ENCODE measurements at regions not wholly inside any gene's neighbourhood (a gene's known extent, or its start where the extent isn't known, plus 50 kb on each side); places are given as distances from the start of the nearest gene placed in this dataset.

DNA sequence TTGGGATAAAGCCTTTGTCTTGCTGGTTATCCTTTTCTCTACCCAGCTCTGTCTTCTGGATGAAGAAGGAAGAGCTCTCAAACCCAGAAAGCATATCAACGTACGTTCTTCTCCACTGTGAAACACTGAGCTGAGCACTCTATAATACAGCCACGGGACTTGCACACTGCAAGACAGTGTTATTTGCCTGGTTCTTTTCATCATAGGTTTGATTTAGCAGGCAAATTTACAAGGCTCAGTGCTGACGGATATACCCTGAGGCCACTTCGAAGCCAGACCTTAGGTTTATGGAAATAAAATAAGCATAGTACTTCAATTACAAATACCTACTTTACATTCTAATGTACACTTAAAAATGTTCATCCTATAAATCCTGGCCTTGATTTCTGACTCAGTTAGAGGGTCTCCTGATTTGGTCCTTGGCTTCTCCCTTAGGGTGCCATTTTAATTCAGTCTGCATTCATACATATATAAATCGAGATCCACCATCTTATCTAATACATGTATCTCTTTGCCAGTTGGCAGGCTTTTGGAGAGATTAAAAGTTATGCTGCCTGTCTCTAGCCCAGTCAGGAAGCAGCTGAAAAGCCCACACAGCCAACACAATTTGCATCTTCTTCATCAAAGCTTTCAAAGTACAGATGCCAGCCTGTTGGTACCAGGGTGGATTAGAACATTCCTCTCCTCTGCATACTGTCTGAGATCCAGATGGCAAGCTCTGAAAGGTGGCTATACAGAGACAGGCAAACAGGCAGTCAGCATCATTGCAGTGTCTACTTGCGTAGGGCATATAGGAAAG, 194.4 kb downstream of the DEPDC1B start:
- Histone ChIP-seq H2AFZ (ENCODE audit: low read depth, low read length) (no peak overlapping the region), H3K79me1 (replicated peaks; ENCODE audit: low read length, poor library complexity, severe bottlenecking) (no peaks in the 10 kb centered on the region), H3K4me3 (ENCODE audit: insufficient read depth in 1 of 2, low read depth in 1 of 2, low read length in 2 of 2) (no peak overlapping the region), H3K9me3 (ENCODE audit: control insufficient read depth, low read length) (no peaks in the 10 kb centered on the region), H2BK15ac (ENCODE audit: low read depth, poor library complexity, severe bottlenecking) (no peak overlapping the region), H3K18ac (ENCODE audit: low read depth in 1 of 2, low read length in 2 of 2) (no peak overlapping the region), H4K91ac (ENCODE audit: low read length) (peak overlapping the region; percentile 11), H3K23ac (ENCODE audit: low read length in 2 of 2) (no peak overlapping the region), H3K9ac (ENCODE audit: low read length) (no peak overlapping the region), H3K4ac (ENCODE audit: low read depth in 1 of 2, low read length in 2 of 2) (no peak overlapping the region), H3K14ac (ENCODE audit: low read length in 2 of 2) (no peak overlapping the region), H2AK5ac (ENCODE audit: low read length, severe bottlenecking) (no peak overlapping the region), H3K36me3 (ENCODE audit: control insufficient read depth in 1 of 2, insufficient read depth in 2 of 2, low read depth in 1 of 2, low read length in 2 of 2) (no peaks in the 10 kb centered on the region), H3K27ac (ENCODE audit: low read length, poor library complexity, severe bottlenecking) (no peak overlapping the region), H2BK12ac (ENCODE audit: low read length in 2 of 2) (peak overlapping the region in 1 of 2 experiments; percentile 84), H3K27me3 (ENCODE audit: control insufficient read depth in 1 of 2, insufficient read depth in 1 of 2, low read length in 2 of 2) (no peaks in the 10 kb centered on the region), H2BK5ac (ENCODE audit: low read depth, low read length, poor library complexity, severe bottlenecking) (no peak overlapping the region), H4K8ac (ENCODE audit: low read length) (peak overlapping the region; percentile 12), H3K4me2 (ENCODE audit: low read length, poor library complexity, severe bottlenecking) (no peak overlapping the region), H3K4me1 (ENCODE audit: control insufficient read depth, insufficient read depth, low read depth, low read length) (no peaks in the 10 kb centered on the region), H2BK120ac (ENCODE audit: low read depth, low read length) (no peak overlapping the region)
- 98% methylated on average over 5 of the region's 7 CpGs for WGBS
- no peak for DNase-seq

DNA sequence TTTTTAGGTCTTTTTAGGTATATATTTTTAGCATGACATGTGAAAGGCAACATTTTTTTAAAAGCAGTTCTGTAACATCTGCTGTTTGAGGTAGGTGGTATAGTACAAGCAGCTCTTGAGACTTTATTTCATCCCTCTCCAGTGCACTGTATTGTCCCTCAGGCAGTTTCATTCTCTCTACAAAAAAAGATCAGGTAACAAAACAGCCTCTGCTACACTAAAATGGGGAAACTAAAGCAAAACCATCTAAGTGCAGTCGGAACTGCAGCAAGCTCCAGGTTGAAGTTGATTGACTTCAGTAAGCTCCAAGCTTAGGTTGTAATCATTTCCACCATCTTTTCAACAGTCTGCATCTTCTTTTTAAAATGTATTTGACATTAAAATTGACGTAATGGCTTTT, 195.6 kb downstream of the DEPDC1B start:
- H2AFZ ChIP-seq (ENCODE audit: low read depth, low read length), result no peak overlapping the region
- H3K14ac ChIP-seq (ENCODE audit: low read length in 2 of 2), result no peak overlapping the region
- no peak overlapping the region for H4K91ac ChIP-seq (ENCODE audit: low read length)
- H2BK15ac ChIP-seq (ENCODE audit: low read depth, poor library complexity, severe bottlenecking), result no peak overlapping the region
- no peak for DNase-seq
- no peak overlapping the region for H3K18ac ChIP-seq (ENCODE audit: low read depth in 1 of 2, low read length in 2 of 2)
- no peaks in the 10 kb centered on the region for H3K4me1 ChIP-seq (ENCODE audit: control insufficient read depth, insufficient read depth, low read depth, low read length)
- no peak overlapping the region for H2BK120ac ChIP-seq (ENCODE audit: low read depth, low read length)
- no peak overlapping the region for H2BK5ac ChIP-seq (ENCODE audit: low read depth, low read length, poor library complexity, severe bottlenecking)
- H4K8ac ChIP-seq (ENCODE audit: low read length), result no peak overlapping the region
- H3K23ac ChIP-seq (ENCODE audit: low read length in 2 of 2), result no peak overlapping the region
- H3K36me3 ChIP-seq (ENCODE audit: control insufficient read depth in 1 of 2, insufficient read depth in 2 of 2, low read depth in 1 of 2, low read length in 2 of 2), result no peaks in the 10 kb centered on the region
- H3K27ac ChIP-seq (ENCODE audit: low read length, poor library complexity, severe bottlenecking), result no peak overlapping the region
- no peak overlapping the region for H3K4me3 ChIP-seq (ENCODE audit: insufficient read depth in 1 of 2, low read depth in 1 of 2, low read length in 2 of 2)
- 100% methylated on average over 1 of the region's 2 CpGs for WGBS
- H3K9ac ChIP-seq (ENCODE audit: low read length), result no peak overlapping the region
- no peak overlapping the region for H2AK5ac ChIP-seq (ENCODE audit: low read length, severe bottlenecking)
- H3K4me2 ChIP-seq (ENCODE audit: low read length, poor library complexity, severe bottlenecking), result no peak overlapping the region
- no peaks in the 10 kb centered on the region for H3K9me3 ChIP-seq (ENCODE audit: control insufficient read depth, low read length)
- no peaks in the 10 kb centered on the region for H3K27me3 ChIP-seq (ENCODE audit: control insufficient read depth in 1 of 2, insufficient read depth in 1 of 2, low read length in 2 of 2)
- no peak overlapping the region for H2BK12ac ChIP-seq (ENCODE audit: low read length in 2 of 2)
- H3K79me1 ChIP-seq (replicated peaks; ENCODE audit: low read length, poor library complexity, severe bottlenecking), result no peaks in the 10 kb centered on the region
- H3K4ac ChIP-seq (ENCODE audit: low read depth in 1 of 2, low read length in 2 of 2), result no peak overlapping the region

DNA sequence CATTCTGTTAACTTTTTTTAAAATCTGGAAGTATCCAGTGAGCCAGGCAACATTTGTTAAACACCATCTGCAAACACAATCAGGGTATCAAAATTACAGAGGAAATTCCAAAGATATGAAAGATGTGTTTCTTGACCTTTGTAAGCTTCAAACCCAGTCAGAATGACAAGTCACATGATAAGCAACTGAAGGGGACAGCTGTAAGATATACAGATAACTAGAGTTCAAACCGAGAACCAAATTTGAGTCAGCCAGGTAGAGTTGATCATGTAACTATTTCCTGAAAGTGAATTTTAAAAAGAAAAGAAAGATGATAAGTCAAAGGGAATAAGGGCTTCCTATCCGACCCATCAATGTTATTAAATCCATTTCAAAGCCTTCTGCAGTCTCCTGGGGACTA, 196.2 kb downstream of the DEPDC1B start:
- Histone ChIP-seq H4K91ac (ENCODE audit: low read length) (no peak overlapping the region), H2BK120ac (ENCODE audit: low read depth, low read length) (no peak overlapping the region), H4K8ac (ENCODE audit: low read length) (no peak overlapping the region), H3K4ac (ENCODE audit: low read depth in 1 of 2, low read length in 2 of 2) (no peak overlapping the region), H3K23ac (ENCODE audit: low read length in 2 of 2) (no peak overlapping the region), H3K27me3 (ENCODE audit: control insufficient read depth in 1 of 2, insufficient read depth in 1 of 2, low read length in 2 of 2) (no peaks in the 10 kb centered on the region), H3K4me2 (ENCODE audit: low read length, poor library complexity, severe bottlenecking) (no peak overlapping the region), H2BK12ac (ENCODE audit: low read length in 2 of 2) (no peak overlapping the region), H3K14ac (ENCODE audit: low read length in 2 of 2) (no peak overlapping the region), H3K27ac (ENCODE audit: low read length, poor library complexity, severe bottlenecking) (no peak overlapping the region), H3K79me1 (replicated peaks; ENCODE audit: low read length, poor library complexity, severe bottlenecking) (no peaks in the 10 kb centered on the region), H3K4me3 (ENCODE audit: insufficient read depth in 1 of 2, low read depth in 1 of 2, low read length in 2 of 2) (no peak overlapping the region), H3K4me1 (ENCODE audit: control insufficient read depth, insufficient read depth, low read depth, low read length) (no peaks in the 10 kb centered on the region), H3K9me3 (ENCODE audit: control insufficient read depth, low read length) (no peaks in the 10 kb centered on the region), H3K18ac (ENCODE audit: low read depth in 1 of 2, low read length in 2 of 2) (no peak overlapping the region), H3K36me3 (ENCODE audit: control insufficient read depth in 1 of 2, insufficient read depth in 2 of 2, low read depth in 1 of 2, low read length in 2 of 2) (no peaks in the 10 kb centered on the region), H2AK5ac (ENCODE audit: low read length, severe bottlenecking) (no peak overlapping the region), H2BK5ac (ENCODE audit: low read depth, low read length, poor library complexity, severe bottlenecking) (no peak overlapping the region), H2AFZ (ENCODE audit: low read depth, low read length) (no peak overlapping the region), H2BK15ac (ENCODE audit: low read depth, poor library complexity, severe bottlenecking) (no peak overlapping the region), H3K9ac (ENCODE audit: low read length) (no peak overlapping the region)
- no peak for DNase-seq
- no CpG with 5 or more reads among the region's 2 CpGs for WGBS

DNA sequence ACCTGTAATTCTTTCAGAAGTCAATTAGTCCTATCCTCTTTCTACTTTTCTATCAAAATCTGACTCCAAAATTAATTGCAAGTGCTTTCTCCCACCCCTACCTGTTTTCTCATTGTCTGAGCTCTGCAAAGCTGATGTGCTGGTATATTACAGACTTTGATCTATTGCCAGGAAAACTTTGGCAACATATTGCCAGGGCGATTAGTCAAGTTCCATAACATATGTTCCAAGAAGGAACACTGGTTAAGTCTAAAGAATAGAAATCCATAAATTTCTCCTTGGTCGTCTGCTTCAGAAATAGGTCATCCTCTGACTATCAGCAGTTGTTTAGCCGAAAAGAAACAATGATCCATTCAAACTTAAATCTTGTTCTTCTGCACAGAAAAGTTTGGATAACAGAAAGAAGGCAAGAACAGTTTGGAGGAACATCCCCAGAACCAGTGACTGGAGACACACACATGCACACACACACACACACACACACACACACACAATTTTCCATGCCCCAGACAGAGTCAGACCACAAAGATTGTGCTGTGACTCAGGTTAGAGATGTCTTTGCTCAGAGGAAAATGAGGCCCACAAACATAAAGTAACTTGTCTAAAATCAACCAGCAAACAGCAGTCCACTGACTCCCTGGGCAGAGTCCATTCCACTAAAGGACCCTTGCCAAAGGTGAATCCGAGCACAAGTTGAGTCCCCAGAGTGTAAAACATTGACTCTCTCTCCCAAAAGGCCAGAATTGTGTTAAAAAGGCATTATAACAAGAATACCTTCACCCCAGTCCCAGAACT, 202.1 kb downstream of the DEPDC1B start:
- H2BK15ac ChIP-seq (ENCODE audit: low read depth, poor library complexity, severe bottlenecking), result no peak overlapping the region
- peak overlapping the region in 1 of 2 experiments; percentile 83 for H3K14ac ChIP-seq (ENCODE audit: low read length in 2 of 2)
- 59% methylated on average over 4 of the region's 4 CpGs for WGBS
- no peaks in the 10 kb centered on the region for H3K27me3 ChIP-seq (ENCODE audit: control insufficient read depth in 1 of 2, insufficient read depth in 1 of 2, low read length in 2 of 2)
- no peak overlapping the region for H2AFZ ChIP-seq (ENCODE audit: low read depth, low read length)
- peak; percentile 81 for DNase-seq
- no peaks in the 10 kb centered on the region for H3K36me3 ChIP-seq (ENCODE audit: control insufficient read depth in 1 of 2, insufficient read depth in 2 of 2, low read depth in 1 of 2, low read length in 2 of 2)
- H3K79me1 ChIP-seq (replicated peaks; ENCODE audit: low read length, poor library complexity, severe bottlenecking), result no peaks in the 10 kb centered on the region
- peak overlapping the region in 1 of 2 experiments; percentile 90 for H2BK12ac ChIP-seq (ENCODE audit: low read length in 2 of 2)
- H3K9me3 ChIP-seq (ENCODE audit: control insufficient read depth, low read length), result no peaks in the 10 kb centered on the region
- H3K4me3 ChIP-seq (ENCODE audit: insufficient read depth in 1 of 2, low read depth in 1 of 2, low read length in 2 of 2), result no peak overlapping the region
- no peak overlapping the region for H3K4me2 ChIP-seq (ENCODE audit: low read length, poor library complexity, severe bottlenecking)
- H3K4me1 ChIP-seq (ENCODE audit: control insufficient read depth, insufficient read depth, low read depth, low read length), result no peaks in the 10 kb centered on the region
- peak overlapping the region; percentile 43 for H4K91ac ChIP-seq (ENCODE audit: low read length)
- no peak overlapping the region for H3K27ac ChIP-seq (ENCODE audit: low read length, poor library complexity, severe bottlenecking)
- H4K8ac ChIP-seq (ENCODE audit: low read length), result peak overlapping the region; percentile 93
- peak overlapping the region; percentile 42 for H2BK120ac ChIP-seq (ENCODE audit: low read depth, low read length)
- H3K23ac ChIP-seq (ENCODE audit: low read length in 2 of 2), result no peak overlapping the region
- peak overlapping the region; percentile 37 to 59 for H3K18ac ChIP-seq (ENCODE audit: low read depth in 1 of 2, low read length in 2 of 2)
- H3K9ac ChIP-seq (ENCODE audit: low read length), result peak overlapping the region; percentile 20
- H2BK5ac ChIP-seq (ENCODE audit: low read depth, low read length, poor library complexity, severe bottlenecking), result no peak overlapping the region
- peak overlapping the region in 1 of 2 experiments; percentile 24 for H3K4ac ChIP-seq (ENCODE audit: low read depth in 1 of 2, low read length in 2 of 2)
- no peak overlapping the region for H2AK5ac ChIP-seq (ENCODE audit: low read length, severe bottlenecking)
